Upper lobe of left lung (tissue), 6 donors: ENCODE measurements at regions not wholly inside any gene's neighbourhood (a gene's known extent, or its start where the extent isn't known, plus 50 kb on each side); places are given as distances from the start of the nearest gene placed in this dataset.

Experiments used
- ATAC-seq, 2 donors: fragments of 200-7000 bp; cut with Tn5 transposase; one replicate each; pipeline ENCODE4 v1.9.1; 2022; ENCODE audit warnings: mild to moderate bottlenecking in 2 of 2, moderate library complexity in 2 of 2; ENCODE audit not compliant: low FRiP score in 2 of 2
- DNase-seq, 2 donors: peaks; one replicate each; pipeline ENCODE4 v3.0.0-alpha.2; 2019 to 2020
- H3K27ac ChIP-seq, 4 donors: fragments of 200-600 bp; sonication (generic); one replicate each; pipeline ENCODE4 v1.5.1; 2016 to 2019
- H3K27me3 ChIP-seq, 4 donors: fragments of 200-600 bp; sonication (generic); one replicate each; pipeline ENCODE4 v1.5.1; 2017 to 2019
- H3K36me3 ChIP-seq, 4 donors: fragments of 200-600 bp; sonication (generic); one replicate each; pipeline ENCODE4 v1.5.1; 2016 to 2019
- H3K4me1 ChIP-seq, 4 donors: fragments of 200-600 bp; sonication (generic); one replicate each; pipeline ENCODE4 v1.5.1; 2018 to 2019
- H3K4me3 ChIP-seq, 4 donors: fragments of 200-600 bp; sonication (generic); one replicate each; pipeline ENCODE4 v1.5.1; 2017 to 2019; ENCODE audit warnings: mild to moderate bottlenecking in 2 of 4, moderate library complexity in 1 of 4
- H3K9me3 ChIP-seq, 4 donors: fragments of 200-600 bp; sonication (generic); one replicate each; pipeline ENCODE4 v1.5.1; 2018 to 2019
- CTCF ChIP-seq, 6 experiments: fragments of 450-650 bp in 4 of 6; fragments of 200-600 bp in 2 of 6; sonication (generic) in 2 of 6; IDR thresholded peaks; one replicate each; pipeline ENCODE4 v1.5.1; 2016 to 2019; ENCODE audit warnings: antibody characterized with exemption in 6 of 6
- EP300 ChIP-seq, 4 donors: sonication (generic); formaldehyde crosslinking; IDR thresholded peaks; one replicate each; pipeline ENCODE4 v1.5.1; 2017; ENCODE audit warnings: antibody characterized with exemption in 4 of 4, control low read depth in 2 of 4
- POLR2A ChIP-seq, 4 donors: fragments of 450-650 bp; IDR thresholded peaks; one replicate each; pipeline ENCODE4 v1.5.1; 2016 to 2017; ENCODE audit warnings: antibody characterized with exemption in 4 of 4, mild to moderate bottlenecking in 2 of 4
- POLR2AphosphoS5 ChIP-seq, 2 donors: sonication (generic); formaldehyde crosslinking; IDR thresholded peaks; one replicate each; pipeline ENCODE4 v1.5.1; 2017; ENCODE audit warnings: antibody characterized with exemption in 2 of 2
- WGBS, 2 donors: methylation state at CpG; one replicate each; pipeline ENCODE4 v1.1.5; 2017 to 2018; 5-methylcytosine and 5-hydroxymethylcytosine counted together
- donor health status: DM: no; HTN: no; CAD: no; lungs with moderate emphysema.
- donor health status: DM: no; HTN: yes; CAD: no; lungs with severe emphysema.

- ATAC-seq (no peak), DNase-seq (no peak)
- Histone ChIP-seq H3K27me3 (no peaks in the 10 kb centered on the region), H3K36me3 (no peaks in the 10 kb centered on the region), H3K27ac (no peak overlapping the region), H3K4me3 (no peak overlapping the region), H3K9me3 (no peaks in the 10 kb centered on the region), H3K4me1 (no peaks in the 10 kb centered on the region)
- TF ChIP-seq CTCF (IDR thresholded peaks at IDR 0.05) (no peak), POLR2AphosphoS5 (IDR thresholded peaks at IDR 0.05) (no peak), EP300 (IDR thresholded peaks at IDR 0.05) (no peak), POLR2A (IDR thresholded peaks at IDR 0.05) (no peak)
- 75 to 90% methylated on average over 2 of the region's 2 CpGs for WGBS, 2 donors
Measured at GRCh38 chr11:11125618-11126017, 227.4 kb downstream of the CSNK2A3 start.

- Histone ChIP-seq H3K36me3 (no peaks in the 10 kb centered on the region), H3K9me3 (no peaks in the 10 kb centered on the region), H3K4me3 (no peak overlapping the region), H3K4me1 (no peaks in the 10 kb centered on the region), H3K27me3 (no peaks in the 10 kb centered on the region), H3K27ac (no peak overlapping the region)
- 78 to 81% methylated on average over 1 of the region's 1 CpG for WGBS, 2 donors
- ATAC-seq (no peak), DNase-seq (no peak)
- TF ChIP-seq POLR2AphosphoS5 (IDR thresholded peaks at IDR 0.05) (no peak), CTCF (IDR thresholded peaks at IDR 0.05) (no peak)
Measured at GRCh38 chr11:11122749-11123148, 230.3 kb downstream of the CSNK2A3 start.

GRCh38 chr11:11119917-11120316 lies 233.1 kb downstream of the CSNK2A3 start:
- H3K4me1 ChIP-seq = no peaks in the 10 kb centered on the region
- no peaks in the 10 kb centered on the region for H3K27me3 ChIP-seq
- H3K27ac ChIP-seq = no peak overlapping the region
- H3K36me3 ChIP-seq = no peaks in the 10 kb centered on the region
- no peaks in the 10 kb centered on the region for H3K9me3 ChIP-seq
- DNase-seq (no peak), ATAC-seq (no peak)
- no peak overlapping the region for H3K4me3 ChIP-seq
- TF ChIP-seq POLR2A (IDR thresholded peaks at IDR 0.05) (no peak), EP300 (IDR thresholded peaks at IDR 0.05) (no peak), POLR2AphosphoS5 (IDR thresholded peaks at IDR 0.05) (no peak), CTCF (IDR thresholded peaks at IDR 0.05) (no peak)
- 96 to 100% methylated on average over 1 of the region's 1 CpG for WGBS, 2 donors

- H3K27me3 ChIP-seq = no peaks in the 10 kb centered on the region
- no peak for DNase-seq
- TF ChIP-seq EP300 (IDR thresholded peaks at IDR 0.05) (no peak), CTCF (IDR thresholded peaks at IDR 0.05) (no peak), POLR2AphosphoS5 (IDR thresholded peaks at IDR 0.05) (no peak), POLR2A (IDR thresholded peaks at IDR 0.05) (no peak)
- WGBS, 2 donors = 69 to 73% methylated on average over 3 of the region's 3 CpGs
- H3K9me3 ChIP-seq = peaks cover 0 to 10% (median 6%) of the 10 kb centered on the region in 4 donors
- no peak overlapping the region for H3K4me3 ChIP-seq
- ATAC-seq = no peak
- H3K27ac ChIP-seq = no peak overlapping the region
- H3K4me1 ChIP-seq = no peaks in the 10 kb centered on the region
- no peaks in the 10 kb centered on the region for H3K36me3 ChIP-seq
Measured at GRCh38 chr11:11117730-11118129, 235.3 kb downstream of the CSNK2A3 start.

GRCh38 chr11:11115475-11115874 lies 237.6 kb downstream of the CSNK2A3 start:
- Histone ChIP-seq H3K4me3 (no peak overlapping the region), H3K27ac (no peak overlapping the region), H3K36me3 (no peaks in the 10 kb centered on the region), H3K9me3 (peaks cover 0 to 13% (median 7%) of the 10 kb centered on the region in 4 donors), H3K4me1 (no peaks in the 10 kb centered on the region), H3K27me3 (no peaks in the 10 kb centered on the region)
- WGBS, 2 donors = 88 to 89% methylated on average over 3 of the region's 3 CpGs
- ATAC-seq = no peak
- no peak for DNase-seq
- TF ChIP-seq POLR2A (IDR thresholded peaks at IDR 0.05) = no peak
